ENCODE measurements at regions not wholly inside any gene's neighbourhood (a gene's known extent, or its start where the extent isn't known, plus 50 kb on each side); places are given as distances from the start of the nearest gene placed in this dataset.

- no peaks in the 10 kb centered on the region for H3K36me3 ChIP-seq (ENCODE audit: control insufficient read depth, low read length)
- H3K27me3 ChIP-seq (ENCODE audit: control insufficient read depth, low read length) = no peaks in the 10 kb centered on the region
- H3K9me2 ChIP-seq (replicated peaks; ENCODE audit: control insufficient read depth, low read length) = no peaks in the 10 kb centered on the region
- H3K4me1 ChIP-seq (ENCODE audit: control insufficient read depth, low read length) = no peaks in the 10 kb centered on the region
- no peak overlapping the region for H3K4me3 ChIP-seq (ENCODE audit: low read length)
- no peaks in the 10 kb centered on the region; the same call in 1 of the 2 replicates for H3K9me3 ChIP-seq (ENCODE audit: control insufficient read depth, insufficient read depth, low read length)
- H3K27ac ChIP-seq (ENCODE audit: low read depth, low read length) = no peak overlapping the region
- no peaks in the 10 kb centered on the region for H3K79me2 ChIP-seq (ENCODE audit: control insufficient read depth, low read length)
- TF ChIP-seq CTCF (IDR thresholded peaks at IDR 0.05; ENCODE audit: low read depth, low read length, poor library complexity, severe bottlenecking) (no peak), EZH2phosphoT487 (IDR thresholded peaks at IDR 0.05; ENCODE audit: borderline replicate concordance, low read length) (no peak)
- H3F3A ChIP-seq (ENCODE audit: control insufficient read depth, insufficient read depth) = no peaks in the 10 kb centered on the region
- H3K4me2 ChIP-seq (ENCODE audit: low read length) = no peak overlapping the region
- H4K20me1 ChIP-seq (ENCODE audit: control insufficient read depth, insufficient read depth, low read depth, low read length) = no peaks in the 10 kb centered on the region
Observed at GRCh38 chr7:68015122-68015977, 1018.7 kb downstream of the TYW1 start.

- H3K79me2 ChIP-seq (ENCODE audit: control insufficient read depth, low read length) = no peaks in the 10 kb centered on the region
- no peak overlapping the region for H3K4me2 ChIP-seq (ENCODE audit: low read length)
- H4K20me1 ChIP-seq (ENCODE audit: control insufficient read depth, insufficient read depth, low read depth, low read length) = no peaks in the 10 kb centered on the region
- no peak overlapping the region for H3K27ac ChIP-seq (ENCODE audit: low read depth, low read length)
- no peaks in the 10 kb centered on the region for H3K9me2 ChIP-seq (replicated peaks; ENCODE audit: control insufficient read depth, low read length)
- no peaks in the 10 kb centered on the region for H3F3A ChIP-seq (ENCODE audit: control insufficient read depth, insufficient read depth)
- no peaks in the 10 kb centered on the region for H3K4me1 ChIP-seq (ENCODE audit: control insufficient read depth, low read length)
- no peaks in the 10 kb centered on the region; the same call in 1 of the 2 replicates for H3K9me3 ChIP-seq (ENCODE audit: control insufficient read depth, insufficient read depth, low read length)
- no peak overlapping the region for H3K4me3 ChIP-seq (ENCODE audit: low read length)
- no peaks in the 10 kb centered on the region for H3K36me3 ChIP-seq (ENCODE audit: control insufficient read depth, low read length)
- no peaks in the 10 kb centered on the region for H3K27me3 ChIP-seq (ENCODE audit: control insufficient read depth, low read length)
- TF ChIP-seq CTCF (IDR thresholded peaks at IDR 0.05; ENCODE audit: low read depth, low read length, poor library complexity, severe bottlenecking) = no peak
- TF ChIP-seq EZH2phosphoT487 (IDR thresholded peaks at IDR 0.05; ENCODE audit: borderline replicate concordance, low read length) = no peak
Observed at GRCh38 chr7:68015978-68016532, 1019.4 kb downstream of the TYW1 start.

DNA sequence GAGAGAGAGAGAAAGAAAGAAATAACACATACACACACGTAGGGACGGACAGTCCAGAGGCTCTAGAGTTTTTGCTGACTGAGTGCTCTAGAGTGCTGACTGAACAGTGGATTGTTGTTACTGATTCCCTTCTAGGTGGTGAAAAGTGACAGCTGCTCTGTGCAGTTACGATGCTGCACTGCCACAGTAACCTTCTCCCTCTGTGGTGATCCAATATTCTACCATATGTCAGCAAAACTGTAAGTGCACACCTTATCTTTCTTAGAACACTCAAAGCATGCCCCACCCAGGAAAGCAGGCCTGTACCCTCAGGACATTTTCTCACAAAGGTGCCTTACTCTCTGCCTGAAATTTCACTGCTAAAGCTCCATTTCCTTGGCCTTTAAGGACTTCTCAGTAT lies 1023.5 kb downstream of the TYW1 start:
- H3K36me3 ChIP-seq (ENCODE audit: control insufficient read depth, low read length) = no peaks in the 10 kb centered on the region
- H4K20me1 ChIP-seq (ENCODE audit: control insufficient read depth, insufficient read depth, low read depth, low read length) = no peaks in the 10 kb centered on the region
- no peak overlapping the region for H3K27ac ChIP-seq (ENCODE audit: low read depth, low read length)
- H3K4me3 ChIP-seq (ENCODE audit: low read length) = no peak overlapping the region
- no peak overlapping the region for H3K4me2 ChIP-seq (ENCODE audit: low read length)
- peaks cover 2% of the 10 kb centered on the region; the same call in 1 of the 2 replicates for H3K9me3 ChIP-seq (ENCODE audit: control insufficient read depth, insufficient read depth, low read length)
- TF ChIP-seq CTCF (IDR thresholded peaks at IDR 0.05; ENCODE audit: low read depth, low read length, poor library complexity, severe bottlenecking) (no peak), EZH2phosphoT487 (IDR thresholded peaks at IDR 0.05; ENCODE audit: borderline replicate concordance, low read length) (no peak)
- no peaks in the 10 kb centered on the region for H3K79me2 ChIP-seq (ENCODE audit: control insufficient read depth, low read length)
- H3K9me2 ChIP-seq (replicated peaks; ENCODE audit: control insufficient read depth, low read length) = no peaks in the 10 kb centered on the region
- no peaks in the 10 kb centered on the region for H3K4me1 ChIP-seq (ENCODE audit: control insufficient read depth, low read length)
- H3F3A ChIP-seq (ENCODE audit: control insufficient read depth, insufficient read depth) = no peaks in the 10 kb centered on the region
- H3K27me3 ChIP-seq (ENCODE audit: control insufficient read depth, low read length) = no peaks in the 10 kb centered on the region

All from DOHH2 (cell line).